Activated CD4-positive, alpha-beta memory T cell treated with anti-CD3 and anti-CD28 coated beads, Interleukin-2, amount 10 ng/mL, durations not matched to agents 7 days and 5 days (primary cell): ENCODE measurements at regions not wholly inside any gene's neighbourhood (a gene's known extent, or its start where the extent isn't known, plus 50 kb on each side); places are given as distances from the start of the nearest gene placed in this dataset.
A peak's percentile ranks its signal among the peaks of the same experiment; 100 is the strongest.
"Not testable (repeated sequence)": the region's sequence is repeated elsewhere in the genome, so short reads cannot be mapped to it uniquely, and the experiment has no call there.

Experiments used
- CTCF ChIA-PET: fragments of 350-600 bp; sonication (Branson Sonifier 250); formaldehyde crosslinking; loops from one replicate; lab custom pipeline; 2021; ENCODE audit warnings: antibody characterized with exemption, inconsistent platforms; lab: Charles Lee
- POLR2A ChIA-PET: fragments of 350-600 bp; sonication (Branson Sonifier 250); formaldehyde crosslinking; loops from one replicate; lab custom pipeline; 2021; ENCODE audit warnings: antibody characterized with exemption; lab: Charles Lee
- DNase-seq: peaks from one replicate; pipeline ENCODE4 v3.0.0-alpha.2; 2020
- H3K27ac Mint-ChIP-seq: one replicate; pipeline ENCODE4 v1.8.0; 2021; ENCODE audit warnings: mild to moderate bottlenecking, mixed read lengths
- H3K27me3 Mint-ChIP-seq: one replicate; pipeline ENCODE4 v1.8.0; 2021; ENCODE audit warnings: mixed read lengths
- H3K36me3 Mint-ChIP-seq: one replicate; pipeline ENCODE4 v1.8.0; 2021; ENCODE audit warnings: low read depth, mixed read lengths
- H3K4me1 Mint-ChIP-seq: one replicate; pipeline ENCODE4 v1.8.0; 2021; ENCODE audit warnings: mixed read lengths
- H3K4me3 Mint-ChIP-seq: one replicate; pipeline ENCODE4 v1.8.0; 2021; ENCODE audit warnings: mild to moderate bottlenecking, mixed read lengths
- H3K9me3 Mint-ChIP-seq: one replicate; pipeline ENCODE4 v1.8.0; 2021; ENCODE audit warnings: mixed read lengths

GRCh38 chr7:104956753-104957450 is 57.1 kb upstream of the KMT2E start:
- Mint-ChIP-seq H3K4me3 (peak overlapping the region; percentile 54), H3K36me3 (peaks cover 36% of the 10 kb centered on the region), H3K27ac (peak overlapping the region; percentile 98), H3K4me1 (peaks cover 56% of the 10 kb centered on the region), H3K9me3 (peaks cover 2% of the 10 kb centered on the region), H3K27me3 (no peaks in the 10 kb centered on the region)
- POLR2A ChIA-PET = interaction anchor here (0.7 to 4.9 kb wide), 10 partner anchors 9 to 312 kb away, joined by 3 to 158 read pairs (median 6); partner anchors contain the start of gene KMT2E
- peak; percentile 65 for DNase-seq
- CTCF ChIA-PET = interaction anchor here (0.8 to 3.1 kb wide), 6 partner anchors 12 to 1155 kb away, joined by 3 to 18 read pairs (median 6); partner anchors contain the start of gene SYPL1

GRCh38 chr7:104958371-104958865 is 55.6 kb upstream of the KMT2E start:
- DNase-seq = no peak
- ChIA-PET CTCF (interaction anchor here (0.8 kb wide), 1 partner anchor 23 kb away, joined by 3 read pairs; no protein-coding TSS in a partner anchor), POLR2A (interaction anchor here (4.9 kb wide), 2 partner anchors 15 to 55 kb away, joined by 27 to 158 read pairs; partner anchors contain the start of gene KMT2E)
- no peaks in the 10 kb centered on the region for H3K27me3 Mint-ChIP-seq
- peaks cover 62% of the 10 kb centered on the region for H3K4me1 Mint-ChIP-seq
- no peak overlapping the region for H3K4me3 Mint-ChIP-seq
- peaks cover 8% of the 10 kb centered on the region for H3K9me3 Mint-ChIP-seq
- H3K27ac Mint-ChIP-seq = peak overlapping the region; percentile 29
- peaks cover 47% of the 10 kb centered on the region for H3K36me3 Mint-ChIP-seq

- Mint-ChIP-seq H3K36me3 (peaks cover 53% of the 10 kb centered on the region), H3K9me3 (peaks cover 19% of the 10 kb centered on the region), H3K4me1 (peaks cover 57% of the 10 kb centered on the region)
- H3K27ac Mint-ChIP-seq, H3K27me3 Mint-ChIP-seq, CTCF ChIA-PET, H3K4me3 Mint-ChIP-seq, DNase-seq: not testable (repeated sequence)
- POLR2A ChIA-PET = interaction anchor here (1.0 to 4.9 kb wide), 3 partner anchors 16 to 53 kb away, joined by 3 to 158 read pairs (median 27); partner anchors contain the start of gene KMT2E
Measured at GRCh38 chr7:104959483-104959882, 54.5 kb upstream of the KMT2E start.

- Mint-ChIP-seq H3K4me3 (no peak overlapping the region), H3K27me3 (no peaks in the 10 kb centered on the region), H3K36me3 (peaks cover 56% of the 10 kb centered on the region), H3K4me1 (peaks cover 49% of the 10 kb centered on the region), H3K27ac (no peak overlapping the region), H3K9me3 (peaks cover 19% of the 10 kb centered on the region)
- no peak for DNase-seq
- CTCF ChIA-PET = interaction anchor here (0.6 to 2.1 kb wide), 3 partner anchors 15 to 630 kb away, joined by 3 to 7 read pairs (median 5); no protein-coding TSS in a partner anchor
- POLR2A ChIA-PET = interaction anchor here (0.8 to 1.2 kb wide), 2 partner anchors 18 to 23 kb away, joined by 3 to 4 read pairs; no protein-coding TSS in a partner anchor
Measured at GRCh38 chr7:104960741-104961448, 53.1 kb upstream of the KMT2E start.

GRCh38 chr7:104961821-104962220 is 52.2 kb upstream of the KMT2E start:
- no peak overlapping the region for H3K27ac Mint-ChIP-seq
- no peak overlapping the region for H3K4me3 Mint-ChIP-seq
- H3K9me3 Mint-ChIP-seq = peaks cover 19% of the 10 kb centered on the region
- ChIA-PET POLR2A (interaction anchor here (0.7 to 1.0 kb wide), 2 partner anchors 17 to 55 kb away, joined by 3 to 4 read pairs; no protein-coding TSS in a partner anchor), CTCF (interaction anchor here (1.4 to 2.1 kb wide), 2 partner anchors 16 to 19 kb away, joined by 3 to 7 read pairs; no protein-coding TSS in a partner anchor)
- peaks cover 39% of the 10 kb centered on the region for H3K4me1 Mint-ChIP-seq
- no peak for DNase-seq
- H3K27me3 Mint-ChIP-seq = no peaks in the 10 kb centered on the region
- peaks cover 55% of the 10 kb centered on the region for H3K36me3 Mint-ChIP-seq

GRCh38 chr7:104962781-104963180 is 51.2 kb upstream of the KMT2E start:
- H3K27me3 Mint-ChIP-seq = no peaks in the 10 kb centered on the region
- peak overlapping the region; percentile 5 for H3K27ac Mint-ChIP-seq
- DNase-seq = no peak
- H3K9me3 Mint-ChIP-seq = peaks cover 19% of the 10 kb centered on the region
- peaks cover 30% of the 10 kb centered on the region for H3K4me1 Mint-ChIP-seq
- H3K4me3 Mint-ChIP-seq = no peak overlapping the region
- ChIA-PET CTCF (interaction anchor here (0.6 kb wide), 1 partner anchor 105 kb away, joined by 3 read pairs; no protein-coding TSS in a partner anchor), POLR2A (interaction anchor here (4.7 kb wide), 1 partner anchor 20 kb away, joined by 35 read pairs; no protein-coding TSS in a partner anchor)
- H3K36me3 Mint-ChIP-seq = peaks cover 50% of the 10 kb centered on the region

GRCh38 chr7:104963378-104963990 is 50.5 kb upstream of the KMT2E start:
- H3K36me3 Mint-ChIP-seq = peaks cover 53% of the 10 kb centered on the region
- no peaks in the 10 kb centered on the region for H3K27me3 Mint-ChIP-seq

GRCh38 chr7:104963991-104964385 is 50.0 kb upstream of the KMT2E start:
- peaks cover 19% of the 10 kb centered on the region for H3K9me3 Mint-ChIP-seq
- no peak overlapping the region for H3K4me3 Mint-ChIP-seq
- no peak for DNase-seq
- no peaks in the 10 kb centered on the region for H3K27me3 Mint-ChIP-seq
- CTCF ChIA-PET = interaction anchor here (1.8 kb wide), 1 partner anchor 51 kb away, joined by 3 read pairs; no protein-coding TSS in a partner anchor
- H3K27ac Mint-ChIP-seq = no peak overlapping the region
- H3K36me3 Mint-ChIP-seq = peaks cover 48% of the 10 kb centered on the region
- peaks cover 25% of the 10 kb centered on the region for H3K4me1 Mint-ChIP-seq
- POLR2A ChIA-PET = interaction anchor here (1.1 to 4.7 kb wide), 2 partner anchors 21 to 47 kb away, joined by 3 to 35 read pairs; no protein-coding TSS in a partner anchor

More at GRCh38 chr7:104963378-104963990, 50.5 kb upstream of the KMT2E start:
- Mint-ChIP-seq H3K9me3 (peaks cover 19% of the 10 kb centered on the region), H3K27ac (no peak overlapping the region), H3K4me1 (peaks cover 30% of the 10 kb centered on the region), H3K4me3 (no peak overlapping the region)
- DNase-seq = no peak
- ChIA-PET POLR2A (interaction anchor here (1.1 to 4.7 kb wide), 2 partner anchors 20 to 47 kb away, joined by 3 to 35 read pairs; no protein-coding TSS in a partner anchor), CTCF (interaction anchor here (0.6 kb wide), 1 partner anchor 105 kb away, joined by 3 read pairs; no protein-coding TSS in a partner anchor)
